C4-2B (cell line): ENCODE measurements at regions not wholly inside any gene's neighbourhood (a gene's known extent, or its start where the extent isn't known, plus 50 kb on each side); places are given as distances from the start of the nearest gene placed in this dataset.

Source experiments
- ZFX ChIP-seq: fragments of 450-650 bp; IDR thresholded peaks from 2 replicates; pipeline ENCODE4 v1.6.1; 2017
- TF ChIP-seq, protein P1 (sequence below): fragments of 450-650 bp; conservative IDR thresholded peaks from 2 replicates; pipeline ENCODE4 v1.5.1; 2017; ENCODE audit warnings: mild to moderate bottlenecking

DNA sequence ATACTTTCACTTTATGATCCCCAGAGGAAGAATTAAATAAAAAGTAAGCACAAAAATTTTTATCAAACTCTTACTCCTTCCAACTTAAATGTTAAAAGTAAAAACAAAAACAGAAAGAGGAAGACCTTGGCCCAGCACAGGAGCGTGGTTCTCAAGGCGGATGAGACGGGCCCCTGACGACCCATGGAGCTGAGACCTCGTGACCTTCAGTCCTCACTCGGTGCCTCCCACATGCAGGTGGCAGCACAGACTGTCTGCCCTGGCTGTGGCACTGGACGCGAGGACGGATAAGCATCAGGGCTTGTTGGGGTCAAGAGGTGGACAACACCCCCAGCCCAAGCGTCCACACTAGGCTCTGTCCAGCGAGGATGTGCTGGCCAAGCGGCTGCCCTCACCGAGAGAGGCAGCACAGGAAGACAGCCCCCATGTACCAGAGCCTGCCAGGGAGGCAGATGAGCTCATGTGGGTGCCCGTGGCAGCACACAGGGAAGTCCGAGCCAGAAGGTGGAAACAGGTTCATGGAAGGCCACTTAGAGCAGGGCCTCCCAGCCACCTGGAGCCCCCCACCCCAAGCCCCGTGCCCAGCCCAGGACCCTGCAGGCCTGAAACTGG, 1389.8 kb downstream of the TBC1D22A start:
- TF ChIP-seq, protein P1, sequence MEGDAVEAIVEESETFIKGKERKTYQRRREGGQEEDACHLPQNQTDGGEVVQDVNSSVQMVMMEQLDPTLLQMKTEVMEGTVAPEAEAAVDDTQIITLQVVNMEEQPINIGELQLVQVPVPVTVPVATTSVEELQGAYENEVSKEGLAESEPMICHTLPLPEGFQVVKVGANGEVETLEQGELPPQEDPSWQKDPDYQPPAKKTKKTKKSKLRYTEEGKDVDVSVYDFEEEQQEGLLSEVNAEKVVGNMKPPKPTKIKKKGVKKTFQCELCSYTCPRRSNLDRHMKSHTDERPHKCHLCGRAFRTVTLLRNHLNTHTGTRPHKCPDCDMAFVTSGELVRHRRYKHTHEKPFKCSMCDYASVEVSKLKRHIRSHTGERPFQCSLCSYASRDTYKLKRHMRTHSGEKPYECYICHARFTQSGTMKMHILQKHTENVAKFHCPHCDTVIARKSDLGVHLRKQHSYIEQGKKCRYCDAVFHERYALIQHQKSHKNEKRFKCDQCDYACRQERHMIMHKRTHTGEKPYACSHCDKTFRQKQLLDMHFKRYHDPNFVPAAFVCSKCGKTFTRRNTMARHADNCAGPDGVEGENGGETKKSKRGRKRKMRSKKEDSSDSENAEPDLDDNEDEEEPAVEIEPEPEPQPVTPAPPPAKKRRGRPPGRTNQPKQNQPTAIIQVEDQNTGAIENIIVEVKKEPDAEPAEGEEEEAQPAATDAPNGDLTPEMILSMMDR, result no peak
- TF ChIP-seq ZFX, result no peak
